Stimulated activated naive CD4-positive, alpha-beta T cell (primary cell): ENCODE measurements at regions not wholly inside any gene's neighbourhood (a gene's known extent, or its start where the extent isn't known, plus 50 kb on each side); places are given as distances from the start of the nearest gene placed in this dataset.
"Not testable (repeated sequence)": the region's sequence is repeated elsewhere in the genome, so short reads cannot be mapped to it uniquely, and the experiment has no call there.

Experiments used
- DNase-seq, 6 experiments: peaks; one replicate each; lab custom pipeline; 2025; lab: John Stamatoyannopoulos, UW

- not testable (repeated sequence) for DNase-seq
Observed at GRCh38 chr1:83238654-83239053, 760.3 kb downstream of the TTLL7 start.

GRCh38 chr1:83219788-83220187, 779.1 kb downstream of the TTLL7 start:
- not testable (repeated sequence) for DNase-seq

- not testable (repeated sequence) for DNase-seq
Observed at GRCh38 chr1:83218036-83218716, 780.8 kb downstream of the TTLL7 start.

GRCh38 chr1:83214317-83214716, 784.6 kb downstream of the TTLL7 start:
- not testable (repeated sequence) for DNase-seq

- DNase-seq = not testable (repeated sequence)
Observed at GRCh38 chr1:83213648-83214047, 785.3 kb downstream of the TTLL7 start.

GRCh38 chr1:83212033-83212432, 786.9 kb downstream of the TTLL7 start:
- not testable (repeated sequence) for DNase-seq

- not testable (repeated sequence) for DNase-seq
Observed at GRCh38 chr1:83208540-83208939, 790.4 kb downstream of the TTLL7 start.

GRCh38 chr1:83194610-83195009, 804.3 kb downstream of the TTLL7 start:
- DNase-seq = not testable (repeated sequence)

- DNase-seq = not testable (repeated sequence)
Observed at GRCh38 chr1:83182033-83182728, 816.8 kb downstream of the TTLL7 start.

- not testable (repeated sequence) for DNase-seq
Observed at GRCh38 chr1:83180621-83181020, 818.3 kb downstream of the TTLL7 start.

- not testable (repeated sequence) for DNase-seq
Observed at GRCh38 chr1:83167634-83168033, 831.3 kb downstream of the TTLL7 start.

- not testable (repeated sequence) for DNase-seq
Observed at GRCh38 chr1:83163879-83164475, 835.0 kb downstream of the TTLL7 start.

GRCh38 chr1:83158924-83159323, 840.0 kb downstream of the TTLL7 start:
- not testable (repeated sequence) for DNase-seq

GRCh38 chr1:83154306-83154705, 844.6 kb downstream of the TTLL7 start:
- DNase-seq = not testable (repeated sequence)

GRCh38 chr1:83151167-83151898, 847.6 kb downstream of the TTLL7 start:
- DNase-seq = not testable (repeated sequence)

- not testable (repeated sequence) for DNase-seq
Observed at GRCh38 chr1:83150479-83150878, 848.5 kb downstream of the TTLL7 start.

- DNase-seq = not testable (repeated sequence)
Observed at GRCh38 chr1:83145820-83146219, 853.1 kb downstream of the TTLL7 start.

GRCh38 chr1:83142802-83143201, 856.1 kb downstream of the TTLL7 start:
- not testable (repeated sequence) for DNase-seq

- DNase-seq = not testable (repeated sequence)
Observed at GRCh38 chr1:83135524-83136157, 863.3 kb downstream of the TTLL7 start.

- DNase-seq = not testable (repeated sequence)
Observed at GRCh38 chr1:83134322-83135014, 864.5 kb downstream of the TTLL7 start.

- no peak for DNase-seq
Observed at GRCh38 chr1:83131692-83131955, 867.3 kb downstream of the TTLL7 start.
